ENCODE measurements at regions not wholly inside any gene's neighbourhood (a gene's known extent, or its start where the extent isn't known, plus 50 kb on each side); places are given as distances from the start of the nearest gene placed in this dataset.

GRCh38 chr7:127447326-127447945 is 54.9 kb upstream of the ZNF800 start:
- Histone ChIP-seq H3K36me3 (no peaks in the 10 kb centered on the region), H3K4me3 (no peak overlapping the region), H3K27me3 (no peaks in the 10 kb centered on the region), H3K4me1 (no peaks in the 10 kb centered on the region), H3K9me3 (peaks cover 20% of the 10 kb centered on the region), H3K27ac (no peak overlapping the region)
- DNase-seq (ENCODE audit: low spot score in 2 of 2), result no peak
- TF ChIP-seq EP300 (IDR thresholded peaks at IDR 0.05), result no peak
- no peak for TF ChIP-seq POLR2AphosphoS5 (IDR thresholded peaks at IDR 0.05)
- TF ChIP-seq POLR2A (IDR thresholded peaks at IDR 0.05), result no peak
- TF ChIP-seq CTCF (IDR thresholded peaks at IDR 0.05), result peak in 1 of 2 donors; percentile 20
- WGBS, result 0% methylated on average over 1 of the region's 1 CpG

GRCh38 chr7:127446842-127447241 is 54.3 kb upstream of the ZNF800 start:
- Histone ChIP-seq H3K36me3 (no peaks in the 10 kb centered on the region), H3K4me1 (no peaks in the 10 kb centered on the region), H3K27me3 (no peaks in the 10 kb centered on the region), H3K4me3 (no peak overlapping the region), H3K27ac (no peak overlapping the region), H3K9me3 (peaks cover 20% of the 10 kb centered on the region)
- TF ChIP-seq POLR2A (IDR thresholded peaks at IDR 0.05), result no peak
- no peak for TF ChIP-seq EP300 (IDR thresholded peaks at IDR 0.05)
- TF ChIP-seq CTCF (IDR thresholded peaks at IDR 0.05), result no peak
- no peak for TF ChIP-seq POLR2AphosphoS5 (IDR thresholded peaks at IDR 0.05)
- no peak for DNase-seq (ENCODE audit: low spot score in 2 of 2)
- WGBS, result 100% methylated on average over 1 of the region's 2 CpGs
